HG03460 (cell line): ENCODE measurements at regions not wholly inside any gene's neighbourhood (a gene's known extent, or its start where the extent isn't known, plus 50 kb on each side); places are given as distances from the start of the nearest gene placed in this dataset.
"Not testable (repeated sequence)": the region's sequence is repeated elsewhere in the genome, so short reads cannot be mapped to it uniquely, and the experiment has no call there.

Experiments used
- ATAC-seq: cut with Tn5 transposase; IDR thresholded peaks from one replicate; pipeline ENCODE4 v1.9.1; 2021; ENCODE audit not compliant: unreplicated experiment

- no peak for ATAC-seq
These were observed 227.6 kb upstream of the C9orf72 start for GRCh38 chr9:27800692-27801370.

- ATAC-seq, result no peak
These were observed 228.3 kb upstream of the C9orf72 start for GRCh38 chr9:27801545-27801944.

GRCh38 chr9:27802418-27802817, 229.1 kb upstream of the C9orf72 start:
- ATAC-seq, result no peak

GRCh38 chr9:27808864-27809263, 235.6 kb upstream of the C9orf72 start:
- ATAC-seq, result no peak

- no peak for ATAC-seq
These were observed 244.5 kb upstream of the C9orf72 start for GRCh38 chr9:27817747-27818146.

- no peak for ATAC-seq
These were observed 245.1 kb upstream of the C9orf72 start for GRCh38 chr9:27818348-27818747.

GRCh38 chr9:27828908-27829307, 255.6 kb upstream of the C9orf72 start:
- no peak for ATAC-seq

- no peak for ATAC-seq
These were observed 256.3 kb upstream of the C9orf72 start for GRCh38 chr9:27829621-27830020.

- not testable (repeated sequence) for ATAC-seq
These were observed 258.8 kb upstream of the C9orf72 start for GRCh38 chr9:27832108-27832507.

GRCh38 chr9:27835286-27835685, 262.0 kb upstream of the C9orf72 start:
- ATAC-seq, result no peak

GRCh38 chr9:27835746-27836145, 262.5 kb upstream of the C9orf72 start:
- ATAC-seq, result no peak

GRCh38 chr9:27836661-27837401, 263.6 kb upstream of the C9orf72 start:
- ATAC-seq, result no peak

- ATAC-seq, result no peak
These were observed 265.6 kb upstream of the C9orf72 start for GRCh38 chr9:27838876-27839275.

- ATAC-seq, result not testable (repeated sequence)
These were observed 266.5 kb upstream of the C9orf72 start for GRCh38 chr9:27839767-27840166.

- no peak for ATAC-seq
These were observed 271.5 kb upstream of the C9orf72 start for GRCh38 chr9:27844797-27845196.

- no peak for ATAC-seq
These were observed 274.1 kb upstream of the C9orf72 start for GRCh38 chr9:27847380-27847779.

GRCh38 chr9:27847818-27848217, 274.5 kb upstream of the C9orf72 start:
- no peak for ATAC-seq

- no peak for ATAC-seq
These were observed 275.0 kb upstream of the C9orf72 start for GRCh38 chr9:27848315-27848714.

- no peak for ATAC-seq
These were observed 278.6 kb upstream of the C9orf72 start for GRCh38 chr9:27851858-27852257.

- ATAC-seq, result no peak
These were observed 280.2 kb upstream of the C9orf72 start for GRCh38 chr9:27853529-27853928.

- no peak for ATAC-seq
These were observed 282.8 kb upstream of the C9orf72 start for GRCh38 chr9:27856054-27856453.

- no peak for ATAC-seq
These were observed 283.5 kb upstream of the C9orf72 start for GRCh38 chr9:27856748-27857147.

GRCh38 chr9:27861887-27862286, 288.6 kb upstream of the C9orf72 start:
- no peak for ATAC-seq
